AG10803 (cell line): ENCODE measurements at regions not wholly inside any gene's neighbourhood (a gene's known extent, or its start where the extent isn't known, plus 50 kb on each side); places are given as distances from the start of the nearest gene placed in this dataset.

Experiments used
- DNase-seq: peaks from one replicate; pipeline ENCODE4 v3.0.0; 2010; ENCODE audit warnings: low read depth
- H3K4me3 ChIP-seq: 2 replicates; pipeline ENCODE4 v1.5.1; 2011; ENCODE audit warnings: mild to moderate bottlenecking, low read length, control low read depth
- TF ChIP-seq, protein P1 (sequence below): conservative IDR thresholded peaks from 2 replicates; pipeline ENCODE4 v1.5.1; 2011; ENCODE audit warnings: mild to moderate bottlenecking, low read length, control low read depth, inconsistent platforms

GRCh38 chr6:113647143-113647889 is 209.8 kb upstream of the MARCKS start:
- TF ChIP-seq, protein P1, sequence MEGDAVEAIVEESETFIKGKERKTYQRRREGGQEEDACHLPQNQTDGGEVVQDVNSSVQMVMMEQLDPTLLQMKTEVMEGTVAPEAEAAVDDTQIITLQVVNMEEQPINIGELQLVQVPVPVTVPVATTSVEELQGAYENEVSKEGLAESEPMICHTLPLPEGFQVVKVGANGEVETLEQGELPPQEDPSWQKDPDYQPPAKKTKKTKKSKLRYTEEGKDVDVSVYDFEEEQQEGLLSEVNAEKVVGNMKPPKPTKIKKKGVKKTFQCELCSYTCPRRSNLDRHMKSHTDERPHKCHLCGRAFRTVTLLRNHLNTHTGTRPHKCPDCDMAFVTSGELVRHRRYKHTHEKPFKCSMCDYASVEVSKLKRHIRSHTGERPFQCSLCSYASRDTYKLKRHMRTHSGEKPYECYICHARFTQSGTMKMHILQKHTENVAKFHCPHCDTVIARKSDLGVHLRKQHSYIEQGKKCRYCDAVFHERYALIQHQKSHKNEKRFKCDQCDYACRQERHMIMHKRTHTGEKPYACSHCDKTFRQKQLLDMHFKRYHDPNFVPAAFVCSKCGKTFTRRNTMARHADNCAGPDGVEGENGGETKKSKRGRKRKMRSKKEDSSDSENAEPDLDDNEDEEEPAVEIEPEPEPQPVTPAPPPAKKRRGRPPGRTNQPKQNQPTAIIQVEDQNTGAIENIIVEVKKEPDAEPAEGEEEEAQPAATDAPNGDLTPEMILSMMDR = no peak
- no peak for DNase-seq
- no peak overlapping the region for H3K4me3 ChIP-seq

- no peak for DNase-seq
- TF ChIP-seq, protein P1 = no peak
- no peak overlapping the region for H3K4me3 ChIP-seq
These were observed 208.4 kb upstream of the MARCKS start for GRCh38 chr6:113648698-113649097.

- TF ChIP-seq, protein P1 = no peak
- DNase-seq = no peak
- no peak overlapping the region for H3K4me3 ChIP-seq
These were observed 207.9 kb upstream of the MARCKS start for GRCh38 chr6:113649276-113649675.

GRCh38 chr6:113649880-113650609 is 207.1 kb upstream of the MARCKS start:
- no peak for DNase-seq
- TF ChIP-seq, protein P1 = no peak
- no peak overlapping the region for H3K4me3 ChIP-seq

GRCh38 chr6:113650610-113650979 is 206.6 kb upstream of the MARCKS start:
- H3K4me3 ChIP-seq = no peak overlapping the region
- DNase-seq = no peak
- TF ChIP-seq, protein P1 = no peak

GRCh38 chr6:113651120-113651519 is 206.0 kb upstream of the MARCKS start:
- DNase-seq = peak; percentile 20
- TF ChIP-seq, protein P1 = no peak
- no peak overlapping the region for H3K4me3 ChIP-seq

DNA sequence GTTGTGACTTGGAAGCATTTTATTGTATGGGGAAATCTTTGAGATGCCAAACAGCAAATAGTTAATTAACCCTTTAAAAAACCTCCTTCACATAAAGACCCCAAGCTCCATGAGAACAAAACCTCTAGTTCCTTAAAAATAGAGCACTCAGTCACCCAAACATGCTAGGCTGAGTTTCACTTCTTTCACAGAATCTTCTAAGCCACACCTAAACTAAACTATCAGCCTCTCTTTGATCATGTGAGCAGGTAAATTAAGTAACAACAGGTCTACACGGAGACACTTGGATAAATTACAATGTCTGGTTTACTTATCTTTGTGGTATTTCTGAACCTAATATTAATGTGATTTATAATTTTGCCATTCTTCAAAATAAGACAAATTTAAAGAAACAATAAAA is 205.2 kb upstream of the MARCKS start:
- TF ChIP-seq, protein P1 = no peak
- no peak overlapping the region for H3K4me3 ChIP-seq
- no peak for DNase-seq
